ENCODE measurements at regions not wholly inside any gene's neighbourhood (a gene's known extent, or its start where the extent isn't known, plus 50 kb on each side); places are given as distances from the start of the nearest gene placed in this dataset.

DNA sequence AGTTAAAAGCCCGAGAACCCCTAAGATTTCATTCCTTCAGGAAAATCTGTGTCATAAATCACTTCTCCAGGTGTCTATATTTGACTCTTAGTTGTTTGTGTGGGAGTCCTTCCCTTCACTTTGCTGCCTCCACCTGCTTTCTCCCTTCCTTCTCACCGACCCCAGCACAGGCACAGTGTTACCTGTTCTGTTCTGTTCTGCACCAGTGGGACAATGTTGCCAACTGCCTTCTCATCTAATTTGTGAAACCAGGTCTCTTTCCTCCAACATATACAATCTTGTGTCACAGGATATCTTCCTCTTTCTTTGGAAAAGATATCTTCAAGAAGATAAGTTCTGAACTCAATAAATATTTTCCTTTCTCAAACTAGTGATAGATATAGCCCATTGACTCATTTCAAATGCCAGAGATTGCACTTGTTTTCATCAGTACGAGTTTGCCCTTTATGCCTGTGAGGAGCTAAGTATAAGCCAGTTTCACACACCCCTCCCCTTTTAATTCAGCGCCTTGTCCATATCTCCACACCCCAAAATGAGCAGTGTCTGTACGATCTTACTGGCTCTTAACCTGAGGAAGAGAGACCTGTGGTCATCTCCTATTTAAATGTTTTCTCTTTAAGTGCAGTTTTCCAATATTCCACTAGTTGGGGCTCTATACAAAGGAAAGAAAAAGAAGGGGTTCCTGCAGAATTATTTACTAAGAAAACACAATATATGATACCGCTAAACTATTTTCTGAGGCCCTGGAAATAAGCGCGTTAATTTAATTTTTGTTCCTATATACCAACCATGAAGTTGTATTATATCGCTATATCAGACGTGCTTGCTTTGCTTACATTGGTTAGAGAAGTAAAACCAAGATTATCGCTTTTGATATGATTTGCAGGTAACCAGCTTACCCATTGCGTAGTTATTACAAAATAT is 81.6 kb upstream of the PREP start:
- TF ChIP-seq, protein P1, sequence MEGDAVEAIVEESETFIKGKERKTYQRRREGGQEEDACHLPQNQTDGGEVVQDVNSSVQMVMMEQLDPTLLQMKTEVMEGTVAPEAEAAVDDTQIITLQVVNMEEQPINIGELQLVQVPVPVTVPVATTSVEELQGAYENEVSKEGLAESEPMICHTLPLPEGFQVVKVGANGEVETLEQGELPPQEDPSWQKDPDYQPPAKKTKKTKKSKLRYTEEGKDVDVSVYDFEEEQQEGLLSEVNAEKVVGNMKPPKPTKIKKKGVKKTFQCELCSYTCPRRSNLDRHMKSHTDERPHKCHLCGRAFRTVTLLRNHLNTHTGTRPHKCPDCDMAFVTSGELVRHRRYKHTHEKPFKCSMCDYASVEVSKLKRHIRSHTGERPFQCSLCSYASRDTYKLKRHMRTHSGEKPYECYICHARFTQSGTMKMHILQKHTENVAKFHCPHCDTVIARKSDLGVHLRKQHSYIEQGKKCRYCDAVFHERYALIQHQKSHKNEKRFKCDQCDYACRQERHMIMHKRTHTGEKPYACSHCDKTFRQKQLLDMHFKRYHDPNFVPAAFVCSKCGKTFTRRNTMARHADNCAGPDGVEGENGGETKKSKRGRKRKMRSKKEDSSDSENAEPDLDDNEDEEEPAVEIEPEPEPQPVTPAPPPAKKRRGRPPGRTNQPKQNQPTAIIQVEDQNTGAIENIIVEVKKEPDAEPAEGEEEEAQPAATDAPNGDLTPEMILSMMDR (IDR thresholded peaks at IDR 0.05): peak; percentile 99
- TF ChIP-seq MXI1 (IDR thresholded peaks at IDR 0.05; ENCODE audit: low read depth, low read length) (no peak), RCOR1 (IDR thresholded peaks at IDR 0.05; ENCODE audit: low read length) (no peak), EZH2phosphoT487 (IDR thresholded peaks at IDR 0.05; ENCODE audit: borderline replicate concordance, low read depth) (no peak), YY1 (IDR thresholded peaks at IDR 0.05; ENCODE audit: low read depth) (no peak), CHD2 (IDR thresholded peaks at IDR 0.05; ENCODE audit: low read length, partially characterized antibody) (no peak)
- TF ChIP-seq, protein P2, sequence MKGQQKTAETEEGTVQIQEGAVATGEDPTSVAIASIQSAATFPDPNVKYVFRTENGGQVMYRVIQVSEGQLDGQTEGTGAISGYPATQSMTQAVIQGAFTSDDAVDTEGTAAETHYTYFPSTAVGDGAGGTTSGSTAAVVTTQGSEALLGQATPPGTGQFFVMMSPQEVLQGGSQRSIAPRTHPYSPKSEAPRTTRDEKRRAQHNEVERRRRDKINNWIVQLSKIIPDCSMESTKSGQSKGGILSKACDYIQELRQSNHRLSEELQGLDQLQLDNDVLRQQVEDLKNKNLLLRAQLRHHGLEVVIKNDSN (IDR thresholded peaks at IDR 0.05; ENCODE audit: borderline replicate concordance, low read depth): no peak
- TF ChIP-seq, protein P3, sequence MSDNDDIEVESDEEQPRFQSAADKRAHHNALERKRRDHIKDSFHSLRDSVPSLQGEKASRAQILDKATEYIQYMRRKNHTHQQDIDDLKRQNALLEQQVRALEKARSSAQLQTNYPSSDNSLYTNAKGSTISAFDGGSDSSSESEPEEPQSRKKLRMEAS (IDR thresholded peaks at IDR 0.05; ENCODE audit: low read depth): no peak
